ENCODE measurements at regions not wholly inside any gene's neighbourhood (a gene's known extent, or its start where the extent isn't known, plus 50 kb on each side); places are given as distances from the start of the nearest gene placed in this dataset.

DNA sequence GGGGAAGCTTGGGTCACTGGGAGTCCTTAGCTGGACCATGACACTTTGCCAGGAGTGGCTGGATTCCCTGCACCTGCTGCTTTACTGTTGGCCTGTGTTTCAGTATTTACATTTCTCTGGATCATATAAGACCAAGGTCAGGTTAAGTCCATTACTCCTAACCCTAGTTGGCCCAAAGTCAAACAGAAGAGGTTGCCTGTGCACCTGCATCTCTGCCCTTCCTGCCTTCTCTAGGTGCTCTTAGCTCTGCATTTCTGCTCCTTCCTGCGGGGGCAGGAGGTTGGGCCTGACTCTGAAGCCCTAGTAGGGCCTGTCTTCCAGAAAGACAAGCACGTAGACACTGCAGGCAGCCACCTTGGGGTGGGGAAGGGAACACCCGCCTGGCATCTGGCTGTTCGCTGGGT lies 124.3 kb downstream of the RPLP1 start:
- DNase-seq (ENCODE audit: low spot score) = no peak

DNA sequence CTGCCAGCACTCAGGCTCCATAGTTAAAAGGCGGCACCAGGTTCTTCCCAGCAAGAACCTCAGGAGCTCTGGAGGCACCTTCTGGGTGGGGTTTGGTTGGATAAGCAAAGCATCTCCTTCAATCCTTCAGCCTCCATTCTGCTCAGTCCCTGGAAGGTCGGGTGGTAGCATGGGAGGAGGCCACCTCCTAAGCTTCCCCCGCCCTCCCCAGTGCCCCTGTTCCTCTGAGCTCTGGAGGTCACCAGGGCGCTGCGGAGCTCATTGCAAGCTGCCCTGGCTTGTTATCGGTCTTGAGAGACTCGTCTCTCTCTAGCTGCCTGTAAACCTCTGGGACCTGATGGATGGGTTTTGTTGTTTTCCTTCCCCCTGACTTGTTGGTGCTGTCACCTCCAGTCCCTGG lies 124.8 kb downstream of the RPLP1 start:
- DNase-seq (ENCODE audit: low spot score) = no peak

DNA sequence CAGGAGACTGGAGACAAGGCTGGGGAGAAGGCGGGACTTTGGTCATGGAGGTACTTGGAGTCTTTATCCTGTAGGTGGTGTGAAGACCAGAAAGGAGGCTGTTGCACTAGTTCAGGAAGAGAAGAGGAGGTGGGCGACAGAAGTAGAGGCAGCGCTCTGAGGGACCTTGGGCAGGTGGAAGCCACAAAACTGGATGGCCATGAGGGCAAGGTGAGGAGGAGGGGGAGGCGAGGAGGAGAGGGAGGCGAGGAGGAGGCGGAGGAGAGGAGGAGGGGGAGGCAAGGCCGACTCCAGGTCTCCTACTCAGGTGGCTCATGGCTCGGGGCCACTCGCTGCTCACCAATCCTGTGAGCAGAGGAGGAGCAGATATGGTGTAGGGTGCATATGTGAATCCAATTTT lies 125.6 kb downstream of the RPLP1 start:
- DNase-seq (ENCODE audit: low spot score) = no peak

DNA sequence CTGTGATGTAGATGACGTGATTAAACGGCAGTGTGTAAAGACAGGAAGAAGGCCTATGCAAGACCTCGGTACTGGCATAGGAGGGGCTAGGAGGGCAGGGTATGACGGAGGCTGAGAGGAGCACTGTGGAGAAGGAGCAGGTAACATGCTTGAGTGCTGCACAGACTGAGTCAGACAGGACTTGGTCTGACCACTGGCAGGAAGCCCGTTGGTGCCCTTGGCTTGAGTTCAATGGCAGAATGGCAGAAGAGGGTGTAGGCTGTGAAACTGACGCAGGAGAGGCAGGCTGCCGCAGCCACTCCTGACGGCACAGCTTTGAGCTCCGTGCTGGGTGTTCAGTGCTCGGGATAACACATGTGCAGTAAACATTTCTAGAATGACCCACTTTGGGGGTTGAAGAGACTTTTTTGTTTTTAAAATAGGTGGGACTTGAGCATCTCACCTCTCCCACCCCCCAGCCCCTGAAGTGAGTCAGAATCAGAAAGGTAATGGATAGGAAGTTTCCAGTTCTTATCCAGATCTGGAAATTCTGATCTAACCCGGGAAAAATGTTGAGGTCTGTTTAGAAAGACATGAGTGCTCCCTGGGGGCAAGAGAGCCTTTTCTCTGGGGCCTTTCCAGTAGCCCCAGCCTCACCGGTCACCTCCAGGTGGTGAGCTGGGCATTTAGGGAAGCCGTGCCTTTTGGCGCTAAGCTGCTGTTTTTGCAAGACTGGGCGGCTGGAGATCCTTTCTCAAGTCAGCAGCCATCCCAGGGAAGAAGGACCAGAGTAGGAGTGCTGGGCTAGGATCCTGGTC lies 126.4 kb downstream of the RPLP1 start:
- DNase-seq (ENCODE audit: low spot score) = no peak

DNA sequence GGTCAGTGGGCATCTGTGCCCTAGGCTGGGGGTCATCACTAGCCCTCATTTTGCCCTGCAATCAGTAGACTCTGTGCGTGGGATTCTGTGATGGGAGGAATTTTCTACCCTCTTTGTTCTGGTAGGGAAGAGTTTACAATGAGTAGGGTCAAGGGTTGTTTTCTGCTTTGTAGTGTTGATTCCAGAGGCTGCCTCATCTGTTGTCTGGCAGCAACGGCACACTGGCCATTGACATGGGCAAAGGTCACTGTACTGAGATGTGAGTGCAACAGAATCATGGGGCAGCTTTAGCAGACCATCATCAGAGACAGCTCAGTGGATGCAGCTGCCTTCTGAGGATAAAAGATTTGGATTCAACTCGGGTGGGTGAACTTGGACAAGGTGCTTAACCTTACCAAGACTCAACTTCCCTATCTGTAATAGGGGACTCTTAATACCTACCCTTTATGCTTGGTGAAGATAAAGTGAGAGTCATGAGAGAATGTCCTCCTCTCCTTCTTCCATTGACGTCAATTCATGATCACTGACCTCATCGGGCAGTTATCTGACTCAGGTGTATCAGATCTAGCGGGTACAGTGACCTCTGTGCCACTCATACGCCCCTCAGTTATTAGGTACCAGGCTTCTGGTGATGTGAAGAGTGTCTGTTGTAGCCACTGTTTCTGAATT lies 127.5 kb downstream of the RPLP1 start:
- no peak for DNase-seq (ENCODE audit: low spot score)

DNA sequence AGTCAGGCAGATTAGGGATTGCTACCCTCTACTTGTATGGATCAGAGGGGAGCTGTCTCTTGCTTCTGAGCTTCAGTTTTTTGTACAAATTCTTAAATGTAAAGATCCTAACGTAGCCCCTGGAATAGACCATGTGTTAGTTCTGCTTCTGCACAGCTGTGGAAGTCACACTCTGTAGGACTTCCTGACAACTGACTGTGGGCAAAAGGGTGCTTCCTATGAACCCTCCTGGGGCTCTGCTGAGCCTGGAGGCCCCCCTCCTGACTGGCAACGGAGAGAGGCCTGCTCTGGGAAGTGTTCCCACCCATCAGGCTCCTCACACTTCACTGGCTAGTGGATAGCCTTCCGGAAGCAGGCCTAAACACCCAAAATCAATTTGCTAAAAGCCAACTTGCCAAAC lies 131.0 kb downstream of the RPLP1 start:
- no peak for DNase-seq (ENCODE audit: low spot score)

DNA sequence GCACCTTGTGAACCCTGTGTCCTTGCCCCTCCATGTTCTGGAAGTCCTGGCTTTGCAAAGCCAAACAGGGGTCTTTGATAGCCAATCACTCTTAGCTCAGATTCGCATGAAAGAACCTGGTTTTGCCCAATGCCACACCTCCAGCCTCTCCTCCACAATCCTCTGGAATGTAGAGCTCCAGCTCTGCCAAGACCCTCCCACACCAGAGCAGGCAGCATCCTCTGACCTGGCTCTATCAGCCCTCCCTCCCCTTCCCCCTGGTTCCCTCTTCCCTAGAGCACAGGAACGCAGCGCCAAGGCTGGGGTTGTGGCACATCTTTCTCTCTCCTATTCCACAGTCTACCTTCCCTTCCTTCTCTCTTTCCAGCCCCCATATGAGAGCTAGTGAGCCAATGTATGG lies 133.3 kb downstream of the RPLP1 start:
- DNase-seq (ENCODE audit: low spot score) = no peak

DNA sequence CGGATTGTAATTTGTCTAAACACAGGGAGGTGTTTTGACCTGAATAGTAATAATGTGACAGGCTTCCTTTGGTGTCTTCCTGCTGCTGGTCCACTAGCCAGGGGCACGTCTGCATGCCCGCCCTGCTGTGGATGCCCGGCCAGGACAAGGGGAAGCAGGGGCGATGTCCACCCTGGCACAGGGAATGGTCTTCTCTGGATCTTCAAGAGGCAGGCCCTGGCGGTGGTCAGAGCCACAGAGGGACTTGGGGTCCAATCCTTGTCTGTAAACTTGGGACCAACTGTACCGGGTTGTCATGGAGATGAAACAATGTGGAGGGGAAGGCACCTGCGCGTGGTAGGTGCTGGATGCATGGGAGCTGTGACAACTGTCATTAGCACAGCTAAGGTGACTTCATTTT lies 134.1 kb downstream of the RPLP1 start:
- no peak for DNase-seq (ENCODE audit: low spot score)

GRCh38 chr15:69587723-69588426 lies 135.3 kb downstream of the RPLP1 start:
- DNase-seq (ENCODE audit: low spot score) = no peak

DNA sequence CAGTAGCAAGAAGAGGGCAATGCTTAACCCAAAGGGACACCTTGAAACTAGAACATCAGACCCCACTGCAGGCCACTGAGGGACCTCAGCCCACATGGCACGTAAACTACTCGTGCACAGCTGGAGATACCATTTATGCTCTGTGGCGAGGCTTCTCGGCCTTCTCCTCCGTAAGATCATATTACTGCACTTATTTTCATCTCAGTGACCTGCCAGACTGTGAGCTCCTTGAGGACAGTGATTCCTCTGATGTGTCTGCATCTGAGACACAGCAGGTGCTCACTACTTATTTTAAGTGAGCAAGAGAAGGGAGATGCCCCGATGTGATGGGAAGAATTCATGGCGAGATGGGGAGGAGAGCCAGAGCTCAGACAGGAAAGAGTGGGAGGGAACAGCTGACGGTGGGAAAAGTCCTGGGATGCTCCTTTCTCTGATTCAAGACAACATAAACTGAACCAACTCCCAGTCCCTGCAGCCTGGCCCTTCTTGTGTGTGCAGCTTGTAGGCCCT lies 137.6 kb downstream of the RPLP1 start:
- DNase-seq (ENCODE audit: low spot score) = no peak

- no peak for DNase-seq (ENCODE audit: low spot score)
Observed at GRCh38 chr15:69590932-69591524, 138.4 kb downstream of the RPLP1 start.

- no peak for DNase-seq (ENCODE audit: low spot score)
Observed at GRCh38 chr15:69591905-69592508, 139.4 kb downstream of the RPLP1 start.

GRCh38 chr15:69592954-69593353 lies 140.3 kb downstream of the RPLP1 start:
- no peak for DNase-seq (ENCODE audit: low spot score)

- DNase-seq (ENCODE audit: low spot score) = no peak
Observed at GRCh38 chr15:69593488-69593887, 140.9 kb downstream of the RPLP1 start.

DNA sequence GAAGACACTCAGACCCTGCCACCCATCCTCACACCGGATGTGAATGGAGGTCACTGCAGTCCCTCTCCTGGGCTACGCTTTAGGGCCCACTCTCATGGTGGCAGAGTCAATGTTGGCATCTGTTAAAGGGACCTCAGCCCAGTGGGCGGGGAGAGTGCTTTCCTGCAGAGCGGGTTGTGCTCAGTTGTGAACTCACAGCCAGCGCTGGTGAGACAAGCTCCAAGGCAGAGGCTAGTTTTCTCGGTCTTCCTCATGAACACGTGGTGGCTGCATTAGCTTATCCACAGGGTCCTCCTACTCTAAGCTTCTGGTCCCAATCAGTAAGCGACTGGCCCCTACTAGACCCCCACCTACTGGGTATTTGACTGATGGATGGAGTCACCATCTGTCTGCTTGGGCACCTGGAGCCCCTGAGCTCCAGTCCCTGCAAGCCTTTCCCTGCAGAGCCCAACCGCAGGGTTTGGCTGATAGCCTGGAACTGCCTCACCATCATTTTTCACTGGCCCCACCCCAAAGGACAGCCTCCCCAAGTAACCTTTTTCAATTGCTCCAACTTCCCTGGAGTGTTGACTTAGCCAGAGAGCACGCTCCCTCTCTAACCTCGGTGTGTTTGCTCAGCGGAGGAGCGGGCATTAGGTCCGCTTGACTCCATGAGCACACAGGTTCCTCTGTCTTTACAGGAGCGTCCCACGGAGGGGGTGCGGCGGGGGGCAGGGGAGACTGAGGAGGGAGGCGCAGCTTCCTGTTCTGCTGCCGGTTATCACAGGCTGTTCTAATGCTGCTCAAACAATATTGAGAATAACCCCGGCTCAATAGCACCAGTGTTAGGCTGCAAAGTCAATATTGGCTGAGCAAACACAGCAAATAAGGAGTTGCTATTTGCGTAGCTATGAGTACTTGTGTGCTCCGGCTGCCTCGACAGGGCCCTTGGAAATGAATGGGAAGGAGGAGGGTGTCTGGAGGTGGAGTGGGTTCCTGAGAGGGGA lies 141.7 kb downstream of the RPLP1 start:
- peak; percentile 13 for DNase-seq (ENCODE audit: low spot score)

DNA sequence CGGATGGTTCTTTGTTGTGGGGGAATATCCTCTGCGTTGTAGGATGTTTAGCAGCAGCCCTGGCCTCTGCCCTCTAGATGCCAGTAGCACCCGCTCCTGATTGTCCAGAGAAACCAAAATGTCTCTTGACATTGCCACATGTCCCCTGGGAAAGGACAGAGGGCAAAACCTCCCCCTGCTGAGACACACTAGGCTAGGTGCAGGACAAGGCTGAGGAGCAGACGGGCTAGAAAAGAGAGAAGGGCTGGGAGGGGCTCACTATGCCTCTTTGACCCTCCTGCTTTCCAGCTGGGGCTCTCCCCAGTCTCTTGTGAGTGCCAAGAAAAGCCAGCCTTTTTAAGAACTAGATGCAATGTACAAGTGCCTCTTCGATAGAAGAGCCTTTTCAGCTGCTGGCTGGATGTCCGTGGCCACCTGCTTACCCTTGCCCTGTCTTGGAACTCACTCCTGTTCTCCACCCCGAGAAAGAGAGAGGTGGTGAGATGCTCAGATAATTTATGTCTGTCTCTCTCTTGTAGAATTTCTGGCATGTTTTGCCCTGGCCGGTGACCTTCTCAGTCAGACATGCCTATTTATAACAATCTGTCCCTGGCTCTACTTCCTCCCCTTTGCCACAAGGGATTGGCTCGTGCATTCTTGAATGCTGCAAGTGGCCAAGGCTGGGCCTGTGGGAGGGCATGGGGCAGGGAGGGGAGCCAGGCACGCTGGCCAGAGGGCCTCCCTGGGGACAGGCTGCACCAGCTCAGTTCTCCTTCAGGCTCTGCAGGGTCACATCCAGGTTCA lies 142.6 kb downstream of the RPLP1 start:
- peak; percentile 17 for DNase-seq (ENCODE audit: low spot score)

GRCh38 chr15:69597061-69597592 lies 144.5 kb downstream of the RPLP1 start:
- DNase-seq (ENCODE audit: low spot score) = no peak

DNA sequence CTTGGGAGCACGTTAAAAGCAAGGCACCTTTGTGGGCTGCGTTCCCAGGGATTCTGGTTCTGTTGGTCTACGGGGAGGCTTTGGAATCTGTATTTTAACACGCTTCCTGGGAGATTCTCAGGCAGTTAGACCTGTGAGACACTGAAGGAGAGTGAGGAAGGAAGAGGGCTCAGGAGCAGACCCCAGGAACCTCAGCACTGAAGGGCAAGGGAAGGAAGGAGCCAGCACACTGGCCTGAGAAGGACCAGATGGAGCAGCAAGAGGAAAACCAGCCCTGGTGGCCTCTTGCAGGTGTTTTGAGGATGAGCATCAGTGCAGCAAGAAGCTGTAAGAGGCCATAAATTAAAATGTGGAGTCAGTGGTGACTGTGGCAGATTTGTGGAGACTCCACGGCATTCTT lies 146.7 kb downstream of the RPLP1 start:
- DNase-seq (ENCODE audit: low spot score) = no peak

- DNase-seq (ENCODE audit: low spot score) = no peak
Observed at GRCh38 chr15:69600556-69601085, 148.0 kb downstream of the RPLP1 start.

All from globus pallidus (tissue), 1 donor.